Upper lobe of right lung (tissue), 1 donor: ENCODE measurements at regions not wholly inside any gene's neighbourhood (a gene's known extent, or its start where the extent isn't known, plus 50 kb on each side); places are given as distances from the start of the nearest gene placed in this dataset.

Source experiments
- ATAC-seq: fragments of 200-7000 bp; cut with Tn5 transposase; one replicate; pipeline ENCODE4 v1.9.1; 2020; ENCODE audit warnings: mild to moderate bottlenecking, moderate library complexity
- DNase-seq: peaks from one replicate; pipeline ENCODE4 v3.0.0-alpha.2; 2020
- H3K27ac ChIP-seq: fragments of 200-600 bp; one replicate; pipeline ENCODE4 v1.8.0; 2022
- H3K27me3 ChIP-seq: fragments of 200-600 bp; one replicate; pipeline ENCODE4 v1.8.0; 2022; ENCODE audit warnings: mild to moderate bottlenecking
- H3K36me3 ChIP-seq: fragments of 200-600 bp; one replicate; pipeline ENCODE4 v1.8.0; 2022
- H3K4me1 ChIP-seq: fragments of 200-600 bp; one replicate; pipeline ENCODE4 v1.8.0; 2022
- H3K4me3 ChIP-seq: fragments of 200-600 bp; one replicate; pipeline ENCODE4 v1.8.0; 2022; ENCODE audit warnings: mild to moderate bottlenecking
- H3K9me3 ChIP-seq: fragments of 200-600 bp; one replicate; pipeline ENCODE4 v1.8.0; 2022
- intact Hi-C: fragments of 100-400 bp; cut with DNase I; formaldehyde crosslinking; loops from one replicate; pipeline ENCODE4 v1.11.0; 2022
- TF ChIP-seq, protein P1 (sequence below): fragments of 200-600 bp; IDR thresholded peaks from one replicate; pipeline ENCODE4 v1.8.0; 2022; ENCODE audit warnings: antibody characterized with exemption
- donor health status: DM: no; HTN: yes; CAD: no; lungs with severe emphysema.

DNA sequence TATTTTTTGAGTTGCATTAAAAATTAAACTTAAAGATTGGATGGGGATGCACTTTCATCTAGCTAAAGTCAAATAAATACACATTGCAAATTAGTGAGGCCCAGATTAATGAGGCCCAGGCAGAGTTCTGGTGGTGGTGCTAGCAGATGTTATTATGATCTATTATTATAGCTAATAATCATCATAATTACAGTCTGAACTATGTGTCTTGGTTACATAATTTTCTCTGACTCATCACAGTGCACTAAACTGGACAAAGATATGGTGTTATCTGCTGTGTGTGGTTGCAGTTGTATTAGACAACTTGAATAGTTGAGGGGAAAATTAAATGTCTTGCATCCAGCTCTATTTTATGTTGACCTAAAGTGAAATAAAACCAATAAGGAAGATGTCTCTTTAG, 568.8 kb downstream of the TLR4 start:
- H3K36me3 ChIP-seq: no peaks in the 10 kb centered on the region
- H3K27ac ChIP-seq: no peak overlapping the region
- ATAC-seq: no peak
- no peaks in the 10 kb centered on the region for H3K27me3 ChIP-seq
- H3K4me1 ChIP-seq: no peaks in the 10 kb centered on the region
- no peak for DNase-seq
- intact Hi-C loops: no loop called here
- TF ChIP-seq, protein P1, sequence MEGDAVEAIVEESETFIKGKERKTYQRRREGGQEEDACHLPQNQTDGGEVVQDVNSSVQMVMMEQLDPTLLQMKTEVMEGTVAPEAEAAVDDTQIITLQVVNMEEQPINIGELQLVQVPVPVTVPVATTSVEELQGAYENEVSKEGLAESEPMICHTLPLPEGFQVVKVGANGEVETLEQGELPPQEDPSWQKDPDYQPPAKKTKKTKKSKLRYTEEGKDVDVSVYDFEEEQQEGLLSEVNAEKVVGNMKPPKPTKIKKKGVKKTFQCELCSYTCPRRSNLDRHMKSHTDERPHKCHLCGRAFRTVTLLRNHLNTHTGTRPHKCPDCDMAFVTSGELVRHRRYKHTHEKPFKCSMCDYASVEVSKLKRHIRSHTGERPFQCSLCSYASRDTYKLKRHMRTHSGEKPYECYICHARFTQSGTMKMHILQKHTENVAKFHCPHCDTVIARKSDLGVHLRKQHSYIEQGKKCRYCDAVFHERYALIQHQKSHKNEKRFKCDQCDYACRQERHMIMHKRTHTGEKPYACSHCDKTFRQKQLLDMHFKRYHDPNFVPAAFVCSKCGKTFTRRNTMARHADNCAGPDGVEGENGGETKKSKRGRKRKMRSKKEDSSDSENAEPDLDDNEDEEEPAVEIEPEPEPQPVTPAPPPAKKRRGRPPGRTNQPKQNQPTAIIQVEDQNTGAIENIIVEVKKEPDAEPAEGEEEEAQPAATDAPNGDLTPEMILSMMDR: no peak
- no peaks in the 10 kb centered on the region for H3K9me3 ChIP-seq
- H3K4me3 ChIP-seq: no peak overlapping the region

DNA sequence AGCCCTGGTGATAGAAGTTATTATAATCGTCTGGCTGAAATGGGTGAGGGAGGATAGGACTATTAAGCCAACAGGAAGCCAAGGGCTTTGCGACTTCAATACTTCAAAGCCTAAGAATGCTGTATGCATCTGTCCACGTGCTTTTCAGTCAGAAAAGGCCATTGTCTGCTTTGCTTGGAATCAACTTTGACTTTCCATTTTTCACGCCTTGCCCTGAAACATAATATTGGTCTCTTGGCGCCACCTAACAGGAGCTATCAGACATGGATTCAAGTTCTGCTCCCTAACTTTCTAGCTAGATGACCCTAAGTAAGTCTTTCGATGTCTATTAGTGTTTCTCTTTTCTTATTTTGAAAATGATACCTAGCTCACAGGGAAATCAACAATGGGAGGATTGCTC, 572.6 kb downstream of the TLR4 start:
- TF ChIP-seq, protein P1: no peak
- Histone ChIP-seq H3K27me3 (no peaks in the 10 kb centered on the region), H3K9me3 (no peaks in the 10 kb centered on the region), H3K4me3 (no peak overlapping the region), H3K4me1 (no peaks in the 10 kb centered on the region), H3K27ac (no peak overlapping the region), H3K36me3 (no peaks in the 10 kb centered on the region)
- intact Hi-C loops: no loop called here
- no peak for DNase-seq
- no peak for ATAC-seq

DNA sequence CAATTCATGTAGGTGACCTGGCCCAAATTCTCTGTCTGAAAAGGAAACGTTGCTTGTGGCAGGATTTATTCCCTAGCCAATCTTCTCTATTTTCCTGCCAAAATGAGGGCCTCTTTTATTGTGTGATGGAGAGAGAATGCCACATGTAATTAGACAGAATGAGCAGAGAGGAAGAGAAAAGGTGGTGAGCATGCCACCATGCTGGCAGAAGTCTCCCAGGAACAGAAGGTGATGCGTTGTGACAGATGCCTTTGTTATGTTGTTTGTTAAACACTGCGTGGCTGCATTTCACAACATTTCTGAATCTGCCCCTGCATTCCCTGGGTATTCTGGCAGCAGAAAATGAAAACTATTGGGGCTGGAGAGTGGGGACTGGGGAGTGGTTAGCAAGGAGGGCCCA, 577.6 kb downstream of the TLR4 start:
- H3K4me3 ChIP-seq: no peak overlapping the region
- intact Hi-C loops: no loop called here
- no peak for ATAC-seq
- no peaks in the 10 kb centered on the region for H3K27me3 ChIP-seq
- H3K9me3 ChIP-seq: no peaks in the 10 kb centered on the region
- no peaks in the 10 kb centered on the region for H3K36me3 ChIP-seq
- DNase-seq: no peak
- TF ChIP-seq, protein P1: no peak
- no peaks in the 10 kb centered on the region for H3K4me1 ChIP-seq
- no peak overlapping the region for H3K27ac ChIP-seq

DNA sequence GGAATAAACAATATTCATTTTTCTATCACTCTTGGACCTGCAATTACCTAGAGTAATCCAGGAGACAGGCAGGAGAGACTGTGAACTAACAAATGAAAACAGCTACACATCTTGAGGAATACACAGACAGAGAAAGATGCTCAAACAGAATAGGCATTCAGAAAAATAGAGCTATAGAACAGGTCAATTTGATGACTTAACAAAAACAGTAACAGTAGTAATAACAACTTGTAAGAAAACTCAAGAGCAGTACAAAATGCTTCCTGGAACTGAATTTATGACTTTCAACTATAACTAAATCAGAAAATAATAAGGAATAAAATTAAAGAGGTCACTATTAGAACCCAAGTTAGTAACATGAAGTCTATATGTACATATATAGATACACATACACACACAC, 579.3 kb downstream of the TLR4 start:
- intact Hi-C loops: no loop called here
- Histone ChIP-seq H3K27me3 (no peaks in the 10 kb centered on the region), H3K9me3 (no peaks in the 10 kb centered on the region), H3K4me3 (no peak overlapping the region), H3K36me3 (no peaks in the 10 kb centered on the region), H3K4me1 (no peaks in the 10 kb centered on the region), H3K27ac (no peak overlapping the region)
- no peak for ATAC-seq
- DNase-seq: no peak
- TF ChIP-seq, protein P1: no peak

DNA sequence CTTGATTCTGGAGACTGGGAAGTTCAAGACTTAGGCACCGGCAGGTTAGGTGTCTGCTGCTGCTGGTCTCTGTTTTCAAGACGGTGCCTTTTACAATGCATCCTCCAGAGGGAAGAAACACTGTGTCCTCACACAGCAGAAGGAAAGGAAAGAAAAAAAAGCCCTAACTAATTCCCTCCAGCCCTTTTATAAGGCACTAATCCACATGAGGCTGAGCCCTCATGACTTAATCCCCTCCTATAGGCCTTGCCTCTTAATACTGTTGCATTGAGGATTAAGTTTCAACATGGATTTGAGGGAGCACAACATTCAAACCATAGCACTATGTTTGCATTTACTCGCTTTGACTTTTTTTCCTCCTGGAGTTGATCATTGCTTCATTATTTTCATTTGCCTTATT, 585.9 kb downstream of the TLR4 start:
- no peaks in the 10 kb centered on the region for H3K9me3 ChIP-seq
- no peaks in the 10 kb centered on the region for H3K4me1 ChIP-seq
- ATAC-seq: no peak
- TF ChIP-seq, protein P1: no peak
- no peak overlapping the region for H3K27ac ChIP-seq
- no peak for DNase-seq
- intact Hi-C loops: no loop called here
- no peaks in the 10 kb centered on the region for H3K27me3 ChIP-seq
- H3K4me3 ChIP-seq: no peak overlapping the region
- no peaks in the 10 kb centered on the region for H3K36me3 ChIP-seq

DNA sequence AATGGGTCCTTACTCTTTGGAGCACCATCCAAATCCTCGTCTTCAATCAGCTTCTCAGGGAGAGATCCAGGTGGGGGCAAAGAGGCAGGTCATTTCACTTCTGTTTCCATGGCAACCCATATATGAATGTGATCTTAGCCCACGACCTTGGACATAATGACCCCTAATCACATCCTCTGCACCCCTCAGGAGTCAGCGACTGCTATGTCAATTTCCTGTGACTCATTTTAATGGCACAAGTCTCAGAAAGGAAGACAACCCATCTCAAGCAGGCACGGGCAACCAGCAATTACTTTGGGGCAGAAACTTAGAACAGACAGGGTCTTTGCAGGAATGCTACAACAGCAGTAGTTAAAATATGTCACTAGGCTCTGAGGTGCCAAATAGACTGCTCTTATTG, 591.2 kb downstream of the TLR4 start:
- no peak overlapping the region for H3K4me3 ChIP-seq

More for the DNA sequence above, 591.2 kb downstream of the TLR4 start:
- intact Hi-C loops: no loop called here
- ATAC-seq (no peak), DNase-seq (no peak)
- Histone ChIP-seq H3K27ac (no peak overlapping the region), H3K36me3 (no peaks in the 10 kb centered on the region), H3K9me3 (no peaks in the 10 kb centered on the region), H3K4me1 (no peaks in the 10 kb centered on the region), H3K27me3 (no peaks in the 10 kb centered on the region)
- TF ChIP-seq, protein P1: no peak
